HepG2 (cell line): ENCODE measurements at regions not wholly inside any gene's neighbourhood (a gene's known extent, or its start where the extent isn't known, plus 50 kb on each side); places are given as distances from the start of the nearest gene placed in this dataset.

Experiments
- ARHGAP35 ChIP-seq: sonication (generic); formaldehyde crosslinking; IDR thresholded peaks from 2 replicates; pipeline ENCODE4 v1.9.0; 2022; ENCODE audit warnings: mild to moderate bottlenecking, inconsistent platforms, moderate library complexity, missing genetic modification reagents, borderline replicate concordance
- BCL6 ChIP-seq: IDR thresholded peaks from 2 replicates; pipeline ENCODE4 v1.6.1; 2016; ENCODE audit warnings: missing genetic modification reagents, missing compliant biosample characterization
- FUBP1 ChIP-seq: sonication (generic); formaldehyde crosslinking; IDR thresholded peaks from 2 replicates; pipeline ENCODE4 v1.5.1; 2020; ENCODE audit warnings: missing genetic modification reagents, mild to moderate bottlenecking, borderline replicate concordance
- GZF1 ChIP-seq: sonication (generic); formaldehyde crosslinking; IDR thresholded peaks from 2 replicates; pipeline ENCODE4 v1.5.1; 2020; ENCODE audit warnings: mild to moderate bottlenecking, missing genetic modification reagents
- HINFP ChIP-seq: sonication (generic); formaldehyde crosslinking; IDR thresholded peaks from 2 replicates; pipeline ENCODE4 v1.4.0; 2020; ENCODE audit warnings: low read depth, mild to moderate bottlenecking, missing genetic modification reagents
- KDM6A ChIP-seq: IDR thresholded peaks from 2 replicates; pipeline ENCODE4 v1.6.1; 2016; ENCODE audit warnings: low read depth
- PHF8 ChIP-seq: sonication (generic); formaldehyde crosslinking; IDR thresholded peaks from 2 replicates; pipeline ENCODE4 v1.5.0; 2020; ENCODE audit warnings: missing genetic modification reagents
- RARG ChIP-seq: sonication (generic); formaldehyde crosslinking; IDR thresholded peaks from 2 replicates; pipeline ENCODE4 v1.4.0; 2020; ENCODE audit warnings: low read depth, mild to moderate bottlenecking, missing genetic modification reagents
- RFX3 ChIP-seq: IDR thresholded peaks from 2 replicates; pipeline ENCODE4 v1.6.1; 2016; ENCODE audit warnings: missing biosample characterization, missing genetic modification reagents
- RXRA ChIP-seq: sonication (generic); formaldehyde crosslinking; IDR thresholded peaks from 2 replicates; pipeline ENCODE4 v1.5.1; 2020; ENCODE audit warnings: missing genetic modification reagents
- SIN3B ChIP-seq: fragments of 150-350 bp; IDR thresholded peaks from 2 replicates; pipeline ENCODE4 v1.6.1; 2014; ENCODE audit warnings: low read length
- TEAD3 ChIP-seq: optimal IDR thresholded peaks from 2 replicates; pipeline ENCODE3; 2016; ENCODE audit warnings: borderline replicate concordance
- U2AF1 ChIP-seq: fragments of 200-400 bp; formaldehyde crosslinking; optimal IDR thresholded peaks from 2 replicates; pipeline ENCODE3; 2017; ENCODE audit warnings: mild to moderate bottlenecking, low read depth, low read length
- YEATS4 ChIP-seq: sonication (generic); formaldehyde crosslinking; IDR thresholded peaks from 2 replicates; pipeline ENCODE4 v1.4.0; 2020; ENCODE audit warnings: missing genetic modification reagents, borderline replicate concordance
- YY1 ChIP-seq: IDR thresholded peaks from 2 replicates; pipeline ENCODE4 v1.6.1; 2011; ENCODE audit warnings: low read length, low read depth, moderate library complexity, mild to moderate bottlenecking; ENCODE audit not compliant: insufficient read depth, insufficient replicate concordance
- ZBTB14 ChIP-seq: sonication (generic); formaldehyde crosslinking; IDR thresholded peaks from 2 replicates; pipeline ENCODE4 v1.4.0; 2020; ENCODE audit warnings: missing genetic modification reagents
- ZBTB8A ChIP-seq: sonication (generic); formaldehyde crosslinking; IDR thresholded peaks from 2 replicates; pipeline ENCODE4 v1.4.0; 2020; ENCODE audit warnings: mild to moderate bottlenecking, low read depth, missing genetic modification reagents, borderline replicate concordance
- ZFP37 ChIP-seq: sonication (generic); formaldehyde crosslinking; IDR thresholded peaks from 2 replicates; pipeline ENCODE4 v1.4.0; 2020; ENCODE audit warnings: missing genetic modification reagents, borderline replicate concordance
- ZNF232 ChIP-seq: sonication (generic); formaldehyde crosslinking; IDR thresholded peaks from 2 replicates; pipeline ENCODE4 v1.4.0; 2020; ENCODE audit warnings: missing genetic modification reagents, borderline replicate concordance
- ZNF234 ChIP-seq: sonication (generic); formaldehyde crosslinking; conservative IDR thresholded peaks from 2 replicates; pipeline ENCODE4 v1.5.1; 2020; ENCODE audit warnings: mild to moderate bottlenecking, missing genetic modification reagents
- ZNF367 ChIP-seq: sonication (generic); formaldehyde crosslinking; IDR thresholded peaks from 2 replicates; pipeline ENCODE4 v1.4.0; 2020; ENCODE audit warnings: missing genetic modification reagents, borderline replicate concordance
- ZNF562 ChIP-seq: sonication (generic); formaldehyde crosslinking; IDR thresholded peaks from 2 replicates; pipeline ENCODE4 v1.8.0; 2022; ENCODE audit warnings: missing genetic modification reagents, borderline replicate concordance
- ZNF782 ChIP-seq: sonication (generic); formaldehyde crosslinking; IDR thresholded peaks from 2 replicates; pipeline ENCODE4 v1.4.0; 2020; ENCODE audit warnings: missing genetic modification reagents, mild to moderate bottlenecking, borderline replicate concordance
- ZNF792 ChIP-seq: IDR thresholded peaks from 2 replicates; pipeline ENCODE4 v1.6.1; 2016
- ZSCAN31 ChIP-seq: sonication (generic); formaldehyde crosslinking; IDR thresholded peaks from 2 replicates; pipeline ENCODE4 v1.5.0; 2020; ENCODE audit warnings: low read depth, mild to moderate bottlenecking, missing genetic modification reagents
- TF ChIP-seq, protein P1 (sequence below): IDR thresholded peaks from 2 replicates; pipeline ENCODE4 v1.6.1; 2016

- TF ChIP-seq ARHGAP35 = no peak
- TF ChIP-seq FUBP1 (CRISPR knock-in tag) = no peak
- TF ChIP-seq ZNF562 (CRISPR knock-in tag) = no peak
- no peak for TF ChIP-seq ZBTB8A (CRISPR knock-in tag)
- no peak for TF ChIP-seq ZNF782 (CRISPR knock-in tag)
- 0 out of 2 replicates have a peak, but pooled peaks have one; percentile 50 for TF ChIP-seq ZNF792 (CRISPR knock-in tag)
- TF ChIP-seq HINFP = no peak
- TF ChIP-seq ZNF367 = no peak
- TF ChIP-seq U2AF1 = no peak
- TF ChIP-seq RXRA (CRISPR knock-in tag) = no peak
- no peak for TF ChIP-seq ZFP37 (CRISPR knock-in tag)
- peak; percentile 69 for TF ChIP-seq TEAD3 (CRISPR knock-in tag)
- no peak for TF ChIP-seq YEATS4 (CRISPR knock-in tag)
- no peak for TF ChIP-seq ZNF234
- TF ChIP-seq ZBTB14 = no peak
- no peak for TF ChIP-seq RARG (CRISPR knock-in tag)
- TF ChIP-seq SIN3B = no peak
- TF ChIP-seq GZF1 (CRISPR knock-in tag) = no peak
- TF ChIP-seq RFX3 (CRISPR knock-in tag) = no peak
- TF ChIP-seq KDM6A (CRISPR knock-in tag) = no peak
- TF ChIP-seq BCL6 = no peak
- no peak for TF ChIP-seq ZSCAN31
- no peak for TF ChIP-seq PHF8 (CRISPR knock-in tag)
- no peak for TF ChIP-seq ZNF232 (CRISPR knock-in tag)
- no peak for TF ChIP-seq YY1
- TF ChIP-seq, protein P1, sequence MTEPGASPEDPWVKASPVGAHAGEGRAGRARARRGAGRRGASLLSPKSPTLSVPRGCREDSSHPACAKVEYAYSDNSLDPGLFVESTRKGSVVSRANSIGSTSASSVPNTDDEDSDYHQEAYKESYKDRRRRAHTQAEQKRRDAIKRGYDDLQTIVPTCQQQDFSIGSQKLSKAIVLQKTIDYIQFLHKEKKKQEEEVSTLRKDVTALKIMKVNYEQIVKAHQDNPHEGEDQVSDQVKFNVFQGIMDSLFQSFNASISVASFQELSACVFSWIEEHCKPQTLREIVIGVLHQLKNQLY (CRISPR knock-in tag) = 0 out of 2 replicates have a peak, but pooled peaks have one; percentile 51
Measured at GRCh38 chr16:81175325-81175891, 63.1 kb upstream of the BCO1 start (continued).
